ENCODE measurements at regions not wholly inside any gene's neighbourhood (a gene's known extent, or its start where the extent isn't known, plus 50 kb on each side); places are given as distances from the start of the nearest gene placed in this dataset.

- H3K4me1 ChIP-seq: peaks cover 0 to 19% (median 13%) of the 10 kb centered on the region in 4 donors
- TF ChIP-seq EP300 (IDR thresholded peaks at IDR 0.05): no peak
- TF ChIP-seq POLR2AphosphoS5 (IDR thresholded peaks at IDR 0.05): no peak
- no peak for TF ChIP-seq CTCF (IDR thresholded peaks at IDR 0.05)
- no peak for TF ChIP-seq POLR2A (IDR thresholded peaks at IDR 0.05)
- no peaks in the 10 kb centered on the region for H3K9me3 ChIP-seq
- 24 to 78% methylated on average over 3 of the region's 3 CpGs for WGBS, 2 donors
- no peaks in the 10 kb centered on the region for H3K27me3 ChIP-seq
- H3K27ac ChIP-seq: no peak overlapping the region
- H3K4me3 ChIP-seq: no peak overlapping the region
- intact Hi-C loops (cut with DNase I): no loop called here
- DNase-seq: no peak
- H3K36me3 ChIP-seq: no peaks in the 10 kb centered on the region
Measured at GRCh38 chr2:111709321-111709720, 174.7 kb downstream of the ANAPC1 start.

GRCh38 chr2:111710085-111710484 is 173.9 kb downstream of the ANAPC1 start:
- Histone ChIP-seq H3K36me3 (no peaks in the 10 kb centered on the region), H3K27ac (no peak overlapping the region), H3K27me3 (no peaks in the 10 kb centered on the region), H3K9me3 (no peaks in the 10 kb centered on the region), H3K4me3 (no peak overlapping the region), H3K4me1 (peaks cover 0 to 19% (median 13%) of the 10 kb centered on the region in 4 donors)
- 80 to 83% methylated on average over 6 of the region's 6 CpGs for WGBS, 2 donors
- intact Hi-C loops (cut with DNase I): no loop called here
- DNase-seq: no peak
- no peak for TF ChIP-seq CTCF (IDR thresholded peaks at IDR 0.05)
- TF ChIP-seq POLR2AphosphoS5 (IDR thresholded peaks at IDR 0.05): no peak
- no peak for TF ChIP-seq POLR2A (IDR thresholded peaks at IDR 0.05)
- TF ChIP-seq EP300 (IDR thresholded peaks at IDR 0.05): no peak

- 70 to 88% methylated on average over 4 of the region's 4 CpGs for WGBS, 2 donors
- Histone ChIP-seq H3K27ac (no peak overlapping the region), H3K36me3 (no peaks in the 10 kb centered on the region), H3K4me1 (peaks cover 0 to 19% (median 13%) of the 10 kb centered on the region in 4 donors), H3K4me3 (no peak overlapping the region), H3K27me3 (no peaks in the 10 kb centered on the region), H3K9me3 (no peaks in the 10 kb centered on the region)
- intact Hi-C loops (cut with DNase I): no loop called here
- no peak for DNase-seq
- no peak for TF ChIP-seq CTCF (IDR thresholded peaks at IDR 0.05)
- TF ChIP-seq POLR2A (IDR thresholded peaks at IDR 0.05): no peak
- no peak for TF ChIP-seq EP300 (IDR thresholded peaks at IDR 0.05)
- TF ChIP-seq POLR2AphosphoS5 (IDR thresholded peaks at IDR 0.05): no peak
Measured at GRCh38 chr2:111710613-111711012, 173.4 kb downstream of the ANAPC1 start.

- Histone ChIP-seq H3K4me3 (no peak overlapping the region), H3K27ac (no peak overlapping the region), H3K27me3 (no peaks in the 10 kb centered on the region), H3K36me3 (no peaks in the 10 kb centered on the region), H3K9me3 (no peaks in the 10 kb centered on the region), H3K4me1 (peaks cover 0 to 19% (median 13%) of the 10 kb centered on the region in 4 donors)
- WGBS, 2 donors: 86 to 92% methylated on average over 4 of the region's 4 CpGs
- intact Hi-C loops (cut with DNase I): no loop called here
- TF ChIP-seq POLR2A (IDR thresholded peaks at IDR 0.05) (no peak), POLR2AphosphoS5 (IDR thresholded peaks at IDR 0.05) (no peak), EP300 (IDR thresholded peaks at IDR 0.05) (no peak), CTCF (IDR thresholded peaks at IDR 0.05) (no peak)
- DNase-seq: no peak
Measured at GRCh38 chr2:111711270-111711669, 172.7 kb downstream of the ANAPC1 start.

GRCh38 chr2:111712361-111712760 is 171.6 kb downstream of the ANAPC1 start:
- no peaks in the 10 kb centered on the region for H3K27me3 ChIP-seq
- WGBS, 2 donors: 83 to 96% methylated on average over 7 of the region's 7 CpGs
- peaks cover 0 to 19% (median 13%) of the 10 kb centered on the region in 4 donors for H3K4me1 ChIP-seq
- intact Hi-C loops (cut with DNase I): no loop called here
- no peak overlapping the region for H3K27ac ChIP-seq
- H3K4me3 ChIP-seq: no peak overlapping the region
- DNase-seq: no peak
- TF ChIP-seq CTCF (IDR thresholded peaks at IDR 0.05): no peak
- TF ChIP-seq POLR2AphosphoS5 (IDR thresholded peaks at IDR 0.05): no peak
- TF ChIP-seq POLR2A (IDR thresholded peaks at IDR 0.05): no peak
- no peak for TF ChIP-seq EP300 (IDR thresholded peaks at IDR 0.05)
- H3K36me3 ChIP-seq: no peaks in the 10 kb centered on the region
- no peaks in the 10 kb centered on the region for H3K9me3 ChIP-seq

Data from sigmoid colon (tissue), 6 donors.